ENCODE measurements at regions not wholly inside any gene's neighbourhood (a gene's known extent, or its start where the extent isn't known, plus 50 kb on each side); places are given as distances from the start of the nearest gene placed in this dataset.

DNA sequence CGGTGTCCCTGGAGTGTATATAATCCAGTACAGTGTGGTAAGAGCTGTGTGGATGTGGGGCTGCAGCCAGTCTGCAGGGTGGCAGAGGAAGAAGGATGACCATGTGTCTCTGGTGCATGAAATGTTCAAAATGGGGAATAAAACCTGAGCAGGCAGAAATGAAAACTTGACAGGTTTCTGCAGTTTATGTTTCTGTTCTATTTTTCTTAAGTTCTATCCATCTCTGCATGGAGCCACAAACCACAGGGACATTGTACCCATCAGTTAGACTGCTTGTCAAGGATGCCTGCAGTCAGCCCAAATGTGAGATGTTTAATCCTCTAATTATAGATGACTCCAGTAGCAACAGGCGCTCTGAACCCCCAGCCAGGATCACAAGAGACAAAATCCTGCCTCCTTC, 216.7 kb downstream of the IL20RB start:
- Histone ChIP-seq H3K36me3 (ENCODE audit: insufficient read depth, low read length) (no peaks in the 10 kb centered on the region), H3K27me3 (ENCODE audit: insufficient read depth, low read depth, low read length) (no peaks in the 10 kb centered on the region), H3K9me2 (ENCODE audit: insufficient read depth, low read length) (no peaks in the 10 kb centered on the region), H3K9ac (ENCODE audit: low read length) (no peak overlapping the region), H3F3A (ENCODE audit: insufficient read depth, low read length, poor library complexity, severe bottlenecking) (no peaks in the 10 kb centered on the region), H2AFZ (ENCODE audit: low read depth, low read length) (no peak overlapping the region), H3K4me3 (ENCODE audit: low read length) (no peak overlapping the region), H3K9me3 (ENCODE audit: low read length) (no peaks in the 10 kb centered on the region), H3K27ac (ENCODE audit: low read length) (no peak overlapping the region), H3K79me2 (replicated peaks; ENCODE audit: insufficient read depth, low read length) (no peaks in the 10 kb centered on the region), H3K4me2 (ENCODE audit: low read length) (no peak overlapping the region), H4K20me1 (ENCODE audit: insufficient read depth) (no peaks in the 10 kb centered on the region)
- TF ChIP-seq, protein P1, sequence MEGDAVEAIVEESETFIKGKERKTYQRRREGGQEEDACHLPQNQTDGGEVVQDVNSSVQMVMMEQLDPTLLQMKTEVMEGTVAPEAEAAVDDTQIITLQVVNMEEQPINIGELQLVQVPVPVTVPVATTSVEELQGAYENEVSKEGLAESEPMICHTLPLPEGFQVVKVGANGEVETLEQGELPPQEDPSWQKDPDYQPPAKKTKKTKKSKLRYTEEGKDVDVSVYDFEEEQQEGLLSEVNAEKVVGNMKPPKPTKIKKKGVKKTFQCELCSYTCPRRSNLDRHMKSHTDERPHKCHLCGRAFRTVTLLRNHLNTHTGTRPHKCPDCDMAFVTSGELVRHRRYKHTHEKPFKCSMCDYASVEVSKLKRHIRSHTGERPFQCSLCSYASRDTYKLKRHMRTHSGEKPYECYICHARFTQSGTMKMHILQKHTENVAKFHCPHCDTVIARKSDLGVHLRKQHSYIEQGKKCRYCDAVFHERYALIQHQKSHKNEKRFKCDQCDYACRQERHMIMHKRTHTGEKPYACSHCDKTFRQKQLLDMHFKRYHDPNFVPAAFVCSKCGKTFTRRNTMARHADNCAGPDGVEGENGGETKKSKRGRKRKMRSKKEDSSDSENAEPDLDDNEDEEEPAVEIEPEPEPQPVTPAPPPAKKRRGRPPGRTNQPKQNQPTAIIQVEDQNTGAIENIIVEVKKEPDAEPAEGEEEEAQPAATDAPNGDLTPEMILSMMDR (IDR thresholded peaks at IDR 0.05; ENCODE audit: poor library complexity, severe bottlenecking), result no peak
- no peak for TF ChIP-seq EZH2 (IDR thresholded peaks at IDR 0.05; ENCODE audit: borderline replicate concordance, insufficient read depth, low read length, poor library complexity, severe bottlenecking)

- no peak overlapping the region for H3K4me3 ChIP-seq (ENCODE audit: low read length)
- H3K9me3 ChIP-seq (ENCODE audit: low read length), result peaks cover 4% of the 10 kb centered on the region
- H3K79me2 ChIP-seq (replicated peaks; ENCODE audit: insufficient read depth, low read length), result no peaks in the 10 kb centered on the region
- no peak overlapping the region for H3K9ac ChIP-seq (ENCODE audit: low read length)
- no peak overlapping the region for H3K4me2 ChIP-seq (ENCODE audit: low read length)
- H3F3A ChIP-seq (ENCODE audit: insufficient read depth, low read length, poor library complexity, severe bottlenecking), result no peaks in the 10 kb centered on the region
- TF ChIP-seq POLR2AphosphoS5 (IDR thresholded peaks at IDR 0.05) (no peak), SMC3 (conservative IDR thresholded peaks at IDR 0.05; ENCODE audit: poor library complexity) (no peak), TAF1 (IDR thresholded peaks at IDR 0.05; ENCODE audit: low read depth) (no peak), EP300 (conservative IDR thresholded peaks at IDR 0.05; ENCODE audit: poor library complexity, severe bottlenecking) (no peak), RAD21 (conservative IDR thresholded peaks at IDR 0.05) (no peak), EZH2 (IDR thresholded peaks at IDR 0.05; ENCODE audit: borderline replicate concordance, insufficient read depth, low read length, poor library complexity, severe bottlenecking) (no peak), MXI1 (conservative IDR thresholded peaks at IDR 0.05; ENCODE audit: poor library complexity, severe bottlenecking) (no peak)
- TF ChIP-seq, protein P1 (IDR thresholded peaks at IDR 0.05; ENCODE audit: poor library complexity, severe bottlenecking), result no peak
- TF ChIP-seq, protein P2, sequence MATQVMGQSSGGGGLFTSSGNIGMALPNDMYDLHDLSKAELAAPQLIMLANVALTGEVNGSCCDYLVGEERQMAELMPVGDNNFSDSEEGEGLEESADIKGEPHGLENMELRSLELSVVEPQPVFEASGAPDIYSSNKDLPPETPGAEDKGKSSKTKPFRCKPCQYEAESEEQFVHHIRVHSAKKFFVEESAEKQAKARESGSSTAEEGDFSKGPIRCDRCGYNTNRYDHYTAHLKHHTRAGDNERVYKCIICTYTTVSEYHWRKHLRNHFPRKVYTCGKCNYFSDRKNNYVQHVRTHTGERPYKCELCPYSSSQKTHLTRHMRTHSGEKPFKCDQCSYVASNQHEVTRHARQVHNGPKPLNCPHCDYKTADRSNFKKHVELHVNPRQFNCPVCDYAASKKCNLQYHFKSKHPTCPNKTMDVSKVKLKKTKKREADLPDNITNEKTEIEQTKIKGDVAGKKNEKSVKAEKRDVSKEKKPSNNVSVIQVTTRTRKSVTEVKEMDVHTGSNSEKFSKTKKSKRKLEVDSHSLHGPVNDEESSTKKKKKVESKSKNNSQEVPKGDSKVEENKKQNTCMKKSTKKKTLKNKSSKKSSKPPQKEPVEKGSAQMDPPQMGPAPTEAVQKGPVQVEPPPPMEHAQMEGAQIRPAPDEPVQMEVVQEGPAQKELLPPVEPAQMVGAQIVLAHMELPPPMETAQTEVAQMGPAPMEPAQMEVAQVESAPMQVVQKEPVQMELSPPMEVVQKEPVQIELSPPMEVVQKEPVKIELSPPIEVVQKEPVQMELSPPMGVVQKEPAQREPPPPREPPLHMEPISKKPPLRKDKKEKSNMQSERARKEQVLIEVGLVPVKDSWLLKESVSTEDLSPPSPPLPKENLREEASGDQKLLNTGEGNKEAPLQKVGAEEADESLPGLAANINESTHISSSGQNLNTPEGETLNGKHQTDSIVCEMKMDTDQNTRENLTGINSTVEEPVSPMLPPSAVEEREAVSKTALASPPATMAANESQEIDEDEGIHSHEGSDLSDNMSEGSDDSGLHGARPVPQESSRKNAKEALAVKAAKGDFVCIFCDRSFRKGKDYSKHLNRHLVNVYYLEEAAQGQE (IDR thresholded peaks at IDR 0.05; ENCODE audit: borderline replicate concordance), result no peak
- no peaks in the 10 kb centered on the region for H3K36me3 ChIP-seq (ENCODE audit: insufficient read depth, low read length)
- H3K27me3 ChIP-seq (ENCODE audit: insufficient read depth, low read depth, low read length), result no peaks in the 10 kb centered on the region
- H4K20me1 ChIP-seq (ENCODE audit: insufficient read depth), result no peaks in the 10 kb centered on the region
- H3K27ac ChIP-seq (ENCODE audit: low read length), result no peak overlapping the region
- no peaks in the 10 kb centered on the region for H3K9me2 ChIP-seq (ENCODE audit: insufficient read depth, low read length)
- H2AFZ ChIP-seq (ENCODE audit: low read depth, low read length), result no peak overlapping the region
Measured at GRCh38 chr3:137180220-137180619, 222.4 kb downstream of the IL20RB start.

All from neural cell (in vitro differentiated cells).